ENCODE measurements at regions not wholly inside any gene's neighbourhood (a gene's known extent, or its start where the extent isn't known, plus 50 kb on each side); places are given as distances from the start of the nearest gene placed in this dataset.

DNA sequence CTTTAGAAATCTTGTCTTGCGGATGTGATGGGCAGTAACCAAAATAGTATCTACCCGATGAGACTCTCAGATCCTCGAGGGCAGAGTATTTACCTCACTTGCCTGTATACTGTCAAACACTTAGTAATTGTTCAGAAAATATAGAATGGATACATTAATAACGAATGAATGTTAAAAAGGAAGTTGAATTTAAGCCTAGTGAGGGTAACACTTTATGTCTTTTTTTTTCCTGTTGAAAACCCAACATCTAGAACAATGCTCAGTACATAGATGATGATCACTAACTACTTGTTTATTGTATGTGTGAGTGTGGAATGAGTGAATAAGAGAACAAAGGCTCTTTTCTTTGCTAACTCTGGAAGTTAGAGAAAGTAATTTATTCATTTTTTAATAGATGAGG lies 195.7 kb downstream of the MIAT start:
- TF ChIP-seq, protein P1, sequence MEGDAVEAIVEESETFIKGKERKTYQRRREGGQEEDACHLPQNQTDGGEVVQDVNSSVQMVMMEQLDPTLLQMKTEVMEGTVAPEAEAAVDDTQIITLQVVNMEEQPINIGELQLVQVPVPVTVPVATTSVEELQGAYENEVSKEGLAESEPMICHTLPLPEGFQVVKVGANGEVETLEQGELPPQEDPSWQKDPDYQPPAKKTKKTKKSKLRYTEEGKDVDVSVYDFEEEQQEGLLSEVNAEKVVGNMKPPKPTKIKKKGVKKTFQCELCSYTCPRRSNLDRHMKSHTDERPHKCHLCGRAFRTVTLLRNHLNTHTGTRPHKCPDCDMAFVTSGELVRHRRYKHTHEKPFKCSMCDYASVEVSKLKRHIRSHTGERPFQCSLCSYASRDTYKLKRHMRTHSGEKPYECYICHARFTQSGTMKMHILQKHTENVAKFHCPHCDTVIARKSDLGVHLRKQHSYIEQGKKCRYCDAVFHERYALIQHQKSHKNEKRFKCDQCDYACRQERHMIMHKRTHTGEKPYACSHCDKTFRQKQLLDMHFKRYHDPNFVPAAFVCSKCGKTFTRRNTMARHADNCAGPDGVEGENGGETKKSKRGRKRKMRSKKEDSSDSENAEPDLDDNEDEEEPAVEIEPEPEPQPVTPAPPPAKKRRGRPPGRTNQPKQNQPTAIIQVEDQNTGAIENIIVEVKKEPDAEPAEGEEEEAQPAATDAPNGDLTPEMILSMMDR (conservative IDR thresholded peaks at IDR 0.05; ENCODE audit: control insufficient read depth, insufficient read depth, low read depth, low read length), result no peak
- no peak for DNase-seq (ENCODE audit: low read depth)

DNA sequence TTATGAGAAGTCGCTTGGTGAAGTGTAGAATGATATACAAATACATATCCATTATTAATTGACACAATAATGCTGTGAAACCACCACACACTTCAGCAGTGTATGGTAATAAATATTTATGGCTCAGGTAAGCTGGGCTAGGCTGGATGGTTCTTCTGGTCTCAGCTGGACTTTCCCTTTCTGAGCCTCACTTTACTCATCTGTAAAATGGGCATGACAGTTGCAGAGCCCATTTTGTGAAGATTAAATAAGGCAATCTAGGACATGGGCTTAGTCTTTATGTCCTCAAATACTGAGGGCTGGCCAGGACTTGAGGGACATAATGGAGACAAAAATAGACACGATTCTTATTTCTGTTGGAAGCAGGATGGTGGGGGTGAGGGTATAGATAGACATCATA lies 196.1 kb downstream of the MIAT start:
- DNase-seq (ENCODE audit: low read depth), result no peak
- H3K4me3 ChIP-seq (ENCODE audit: control insufficient read depth, low read depth, low read length), result no peak overlapping the region
- TF ChIP-seq, protein P1 (conservative IDR thresholded peaks at IDR 0.05; ENCODE audit: control insufficient read depth, insufficient read depth, low read depth, low read length), result no peak

More for the DNA sequence above, 195.7 kb downstream of the MIAT start:
- H3K4me3 ChIP-seq (ENCODE audit: control insufficient read depth, low read depth, low read length), result no peak overlapping the region

DNA sequence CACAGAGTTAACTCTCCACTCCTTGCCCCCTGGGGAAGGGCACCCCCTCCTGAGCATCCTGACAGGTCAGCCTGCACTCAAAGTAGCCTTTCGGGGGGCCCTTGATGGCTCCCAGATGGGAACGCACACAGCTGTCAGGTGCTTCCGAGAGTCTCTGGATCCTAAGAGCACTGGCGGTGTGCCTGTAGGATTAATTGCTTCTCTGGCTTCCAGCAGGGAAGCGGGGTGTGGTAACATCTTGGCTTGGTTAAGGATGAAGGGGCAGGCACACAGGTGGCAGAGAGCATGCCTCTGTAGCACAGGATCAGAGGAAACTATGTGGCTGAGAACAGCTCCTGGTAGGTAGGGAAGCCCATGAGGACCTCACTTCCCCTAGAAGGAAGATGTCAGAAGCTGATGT lies 199.8 kb downstream of the MIAT start:
- H3K4me3 ChIP-seq (ENCODE audit: control insufficient read depth, low read depth, low read length), result no peak overlapping the region
- TF ChIP-seq, protein P1 (conservative IDR thresholded peaks at IDR 0.05; ENCODE audit: control insufficient read depth, insufficient read depth, low read depth, low read length), result no peak
- no peak for DNase-seq (ENCODE audit: low read depth)

DNA sequence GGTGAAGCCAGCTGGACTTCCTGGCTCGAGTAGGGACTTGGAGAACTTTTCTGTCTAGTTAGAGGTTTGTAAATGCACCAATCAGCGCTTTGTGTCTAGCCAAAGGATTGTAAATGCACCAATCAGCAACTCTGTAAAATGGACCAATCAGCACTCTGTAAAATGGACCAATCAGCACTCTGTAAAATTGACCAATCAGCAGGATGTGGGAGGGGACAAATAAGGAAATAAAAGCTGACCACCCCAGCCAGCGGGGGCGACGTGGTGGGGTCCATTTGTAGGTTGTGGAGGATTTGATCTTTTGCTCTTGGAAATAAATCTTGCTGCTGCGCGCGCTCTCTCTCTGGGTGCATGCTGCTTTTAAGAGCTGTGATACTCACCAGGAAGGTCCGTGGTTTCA lies 202.9 kb downstream of the MIAT start:
- H3K4me3 ChIP-seq (ENCODE audit: control insufficient read depth, low read depth, low read length), result no peak overlapping the region
- TF ChIP-seq, protein P1 (conservative IDR thresholded peaks at IDR 0.05; ENCODE audit: control insufficient read depth, insufficient read depth, low read depth, low read length), result no peak
- DNase-seq (ENCODE audit: low read depth), result no peak

DNA sequence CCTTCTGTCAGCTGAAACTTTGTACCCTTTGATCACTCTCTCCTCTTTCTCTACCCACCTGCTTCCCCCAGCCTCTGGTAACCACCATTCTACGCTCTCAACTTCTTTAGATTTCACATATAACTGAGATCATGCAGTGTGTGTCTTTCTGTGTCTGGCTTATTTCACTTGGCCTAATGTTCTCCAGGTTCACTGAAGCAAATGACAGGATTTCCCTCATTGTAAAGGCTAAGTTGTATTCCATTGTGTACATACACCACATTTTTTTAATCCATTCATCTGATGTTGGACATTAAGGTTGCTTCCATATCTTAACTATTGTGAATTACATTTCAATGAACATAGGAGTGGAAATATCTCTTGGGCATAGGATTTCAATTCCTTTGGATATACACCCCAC lies 207.6 kb downstream of the MIAT start:
- DNase-seq (ENCODE audit: low read depth), result no peak

DNA sequence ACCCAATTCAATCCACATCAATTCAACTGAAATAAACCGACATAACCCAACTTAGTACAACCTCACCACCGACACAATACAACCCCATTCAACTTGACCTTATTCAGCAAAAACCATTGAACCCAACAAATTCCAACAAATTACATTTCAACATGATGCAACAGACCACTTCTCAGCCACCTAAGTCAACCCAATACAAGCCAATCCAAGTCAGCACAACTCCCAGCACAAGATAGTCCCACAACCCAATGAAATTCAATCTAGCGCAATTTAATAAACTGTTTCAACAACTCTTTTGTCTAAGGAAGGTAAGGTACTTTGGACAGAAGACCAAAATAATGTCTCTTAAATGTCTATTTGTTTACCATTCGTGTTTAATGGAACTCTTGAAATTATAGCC lies 226.0 kb downstream of the MIAT start:
- no peak overlapping the region for H3K4me3 ChIP-seq (ENCODE audit: control insufficient read depth, low read depth, low read length)
- TF ChIP-seq, protein P1 (conservative IDR thresholded peaks at IDR 0.05; ENCODE audit: control insufficient read depth, insufficient read depth, low read depth, low read length), result no peak
- no peak for DNase-seq (ENCODE audit: low read depth)

More for the DNA sequence above, 207.6 kb downstream of the MIAT start:
- TF ChIP-seq, protein P1 (conservative IDR thresholded peaks at IDR 0.05; ENCODE audit: control insufficient read depth, insufficient read depth, low read depth, low read length), result no peak
- no peak overlapping the region for H3K4me3 ChIP-seq (ENCODE audit: control insufficient read depth, low read depth, low read length)

DNA sequence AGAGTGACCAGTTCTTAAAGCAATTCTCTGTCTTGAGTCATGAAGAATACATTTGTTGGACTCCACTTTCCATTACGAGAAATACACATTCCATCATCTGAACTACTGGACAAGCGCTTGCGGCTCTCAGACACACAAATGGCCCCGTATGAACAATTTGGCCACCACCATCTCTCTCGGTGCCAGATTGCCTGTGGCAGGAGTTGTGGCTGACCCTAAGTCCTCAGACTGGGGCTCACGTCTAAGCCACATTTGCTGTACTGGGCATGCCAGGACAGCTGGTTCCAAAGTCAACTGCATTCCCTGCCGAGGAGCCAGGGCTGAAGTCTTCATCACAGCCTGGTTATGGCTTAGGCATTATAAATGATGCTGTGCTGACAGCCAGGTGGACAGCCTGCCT lies 227.5 kb downstream of the MIAT start:
- TF ChIP-seq, protein P1 (conservative IDR thresholded peaks at IDR 0.05; ENCODE audit: control insufficient read depth, insufficient read depth, low read depth, low read length), result no peak
- DNase-seq (ENCODE audit: low read depth), result no peak
- H3K4me3 ChIP-seq (ENCODE audit: control insufficient read depth, low read depth, low read length), result no peak overlapping the region

Data from fibroblast of mammary gland (primary cell).